ENCODE measurements at regions not wholly inside any gene's neighbourhood (a gene's known extent, or its start where the extent isn't known, plus 50 kb on each side); places are given as distances from the start of the nearest gene placed in this dataset.
"Not testable (repeated sequence)": the region's sequence is repeated elsewhere in the genome, so short reads cannot be mapped to it uniquely, and the experiment has no call there.

GRCh38 chr6:47407300-47408281, 70.0 kb upstream of the CD2AP start:
- DNase-seq (ENCODE audit: low spot score) = no peak

- DNase-seq (ENCODE audit: low spot score) = peak; percentile 64
Measured at GRCh38 chr6:47413752-47414422, 63.7 kb upstream of the CD2AP start.

GRCh38 chr6:47414423-47415167, 63.0 kb upstream of the CD2AP start:
- peak; percentile 45 for DNase-seq (ENCODE audit: low spot score)

- no peak for DNase-seq (ENCODE audit: low spot score)
Measured at GRCh38 chr6:47416396-47417345, 60.9 kb upstream of the CD2AP start.

- no peak for DNase-seq (ENCODE audit: low spot score)
Measured at GRCh38 chr6:47419621-47420020, 58.0 kb upstream of the CD2AP start.

- no peak for DNase-seq (ENCODE audit: low spot score)
Measured at GRCh38 chr6:47420394-47421371, 56.9 kb upstream of the CD2AP start.

GRCh38 chr6:47423079-47423478, 54.5 kb upstream of the CD2AP start:
- no peak for DNase-seq (ENCODE audit: low spot score)

GRCh38 chr6:47424436-47424836, 53.2 kb upstream of the CD2AP start:
- no peak for DNase-seq (ENCODE audit: low spot score)

- not testable (repeated sequence) for DNase-seq (ENCODE audit: low spot score)
Measured at GRCh38 chr6:47425724-47426123, 51.9 kb upstream of the CD2AP start.

- no peak for DNase-seq (ENCODE audit: low spot score)
Measured at GRCh38 chr6:47426524-47427302, 50.9 kb upstream of the CD2AP start.

GRCh38 chr6:47427680-47428079, 49.9 kb upstream of the CD2AP start:
- no peak for DNase-seq (ENCODE audit: low spot score)
